Coronary artery (tissue), 2 donors: ENCODE measurements at regions not wholly inside any gene's neighbourhood (a gene's known extent, or its start where the extent isn't known, plus 50 kb on each side); places are given as distances from the start of the nearest gene placed in this dataset.
"Not testable (repeated sequence)": the region's sequence is repeated elsewhere in the genome, so short reads cannot be mapped to it uniquely, and the experiment has no call there.

Experiments
- DNase-seq: peaks from one replicate; pipeline ENCODE4 v3.0.0-alpha.2; 2017; ENCODE audit warnings: low spot score
- H3K27ac ChIP-seq, 2 donors: fragments of 200-600 bp; sonication (generic); one replicate each; pipeline ENCODE4 v1.5.1; 2016 to 2019
- H3K4me3 ChIP-seq: fragments of 200-600 bp; sonication (generic); 2 replicates; pipeline ENCODE4 v1.5.1; 2016; ENCODE audit warnings: mild to moderate bottlenecking, moderate library complexity
- CTCF ChIP-seq: fragments of 200-600 bp; sonication (generic); IDR thresholded peaks from one replicate; pipeline ENCODE4 v1.5.1; 2019; ENCODE audit warnings: antibody characterized with exemption

GRCh38 chr11:122004446-122004845, 111.6 kb downstream of the BLID start:
- DNase-seq = no peak
- no peak for TF ChIP-seq CTCF
- Histone ChIP-seq H3K27ac (no peak overlapping the region), H3K4me3 (no peak overlapping the region)

- no peak for DNase-seq
- Histone ChIP-seq H3K27ac (no peak overlapping the region), H3K4me3 (no peak overlapping the region)
- no peak for TF ChIP-seq CTCF
Observed at GRCh38 chr11:122002926-122003325, 113.1 kb downstream of the BLID start.

GRCh38 chr11:122002047-122002446, 114.0 kb downstream of the BLID start:
- no peak overlapping the region for H3K27ac ChIP-seq
- TF ChIP-seq CTCF = no peak
- no peak for DNase-seq
- H3K4me3 ChIP-seq = no peak overlapping the region

GRCh38 chr11:121999651-122000050, 116.4 kb downstream of the BLID start:
- TF ChIP-seq CTCF = no peak
- no peak for DNase-seq
- Histone ChIP-seq H3K27ac (no peak overlapping the region), H3K4me3 (no peak overlapping the region)

- no peak for DNase-seq
- Histone ChIP-seq H3K4me3 (no peak overlapping the region), H3K27ac (no peak overlapping the region)
- TF ChIP-seq CTCF = no peak
Observed at GRCh38 chr11:121996574-121996973, 119.4 kb downstream of the BLID start.

- DNase-seq = no peak
- TF ChIP-seq CTCF = no peak
- no peak overlapping the region for H3K4me3 ChIP-seq
- no peak overlapping the region for H3K27ac ChIP-seq
Observed at GRCh38 chr11:121983901-121984300, 132.1 kb downstream of the BLID start.

- H3K4me3 ChIP-seq, H3K27ac ChIP-seq, DNase-seq: not testable (repeated sequence)
Observed at GRCh38 chr11:121977914-121978313, 138.1 kb downstream of the BLID start.

GRCh38 chr11:121968638-121969037, 147.4 kb downstream of the BLID start:
- TF ChIP-seq CTCF = no peak

More at GRCh38 chr11:121968638-121969037, 147.4 kb downstream of the BLID start:
- no peak for DNase-seq
- Histone ChIP-seq H3K4me3 (no peak overlapping the region), H3K27ac (no peak overlapping the region)
